ENCODE measurements at regions not wholly inside any gene's neighbourhood (a gene's known extent, or its start where the extent isn't known, plus 50 kb on each side); places are given as distances from the start of the nearest gene placed in this dataset.

- TF ChIP-seq CTCF (conservative IDR thresholded peaks at IDR 0.05) (no peak), ZFX (IDR thresholded peaks at IDR 0.05) (no peak)
Observed at GRCh38 chr11:95435192-95435591, 204.2 kb upstream of the SESN3 start.

All from C4-2B (cell line).